SU-DHL-6 (cell line): ENCODE measurements at regions not wholly inside any gene's neighbourhood (a gene's known extent, or its start where the extent isn't known, plus 50 kb on each side); places are given as distances from the start of the nearest gene placed in this dataset.

Experiments used
- CTCF ChIP-seq: fragments of 200-600 bp; sonication (generic); IDR thresholded peaks from one replicate; pipeline ENCODE4 v1.5.1; 2017; ENCODE audit warnings: antibody characterized with exemption, mild to moderate bottlenecking, low read length, moderate library complexity; ENCODE audit not compliant: insufficient read depth, poor library complexity, severe bottlenecking
- EZH2phosphoT487 ChIP-seq: fragments of 200-600 bp; sonication (generic), shearing (Covaris generic); conservative IDR thresholded peaks from 2 replicates; pipeline ENCODE4 v1.6.1; 2018; ENCODE audit warnings: mild to moderate bottlenecking, antibody characterized with exemption, low read length, moderate library complexity, mixed read lengths

- TF ChIP-seq CTCF (no peak), EZH2phosphoT487 (no peak)
These were observed 114.5 kb downstream of the CRYAA start for GRCh38 chr21:43283136-43283924.
